ENCODE measurements at regions not wholly inside any gene's neighbourhood (a gene's known extent, or its start where the extent isn't known, plus 50 kb on each side); places are given as distances from the start of the nearest gene placed in this dataset.
"Not testable (repeated sequence)": the region's sequence is repeated elsewhere in the genome, so short reads cannot be mapped to it uniquely, and the experiment has no call there.

DNA sequence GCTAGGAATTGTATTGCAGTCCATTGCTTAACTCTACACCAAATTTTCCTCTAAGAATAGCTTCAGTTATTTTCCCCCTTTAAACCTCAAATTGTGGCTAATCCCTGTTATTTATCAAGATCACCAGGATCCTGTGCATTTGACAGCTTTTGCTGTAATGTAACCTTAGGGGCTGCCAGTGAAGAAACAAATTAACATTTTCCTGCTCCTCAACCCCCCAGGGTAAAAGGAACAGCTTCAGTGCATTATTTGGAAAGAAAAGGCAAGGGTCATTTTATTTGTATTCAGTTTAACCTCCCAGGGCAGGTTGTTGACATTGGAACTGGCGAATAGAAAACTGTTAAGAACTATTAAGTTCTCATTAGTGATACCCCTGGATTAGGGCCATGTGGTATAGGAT, 57.0 kb downstream of the PCDH20 start:
- DNase-seq (ENCODE audit: low spot score) = no peak

DNA sequence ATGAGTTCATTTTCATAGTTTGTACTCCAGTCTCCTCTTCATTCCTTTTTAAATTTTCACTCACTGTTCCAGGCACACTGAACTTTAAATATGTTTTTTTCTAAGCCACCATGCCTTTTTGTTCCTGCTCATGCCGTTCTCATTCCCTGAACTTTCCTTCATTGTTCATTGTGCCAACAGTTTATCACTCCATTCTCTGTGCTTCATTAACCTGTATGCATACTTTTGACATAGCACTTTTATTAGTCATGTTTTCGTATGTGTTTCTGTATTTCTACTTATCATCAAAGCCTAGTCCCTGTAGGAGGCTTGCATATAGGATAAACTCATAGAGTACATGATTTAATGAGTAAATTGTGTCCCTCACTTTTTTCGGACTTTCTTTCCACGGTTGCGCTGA, 65.3 kb downstream of the PCDH20 start:
- DNase-seq (ENCODE audit: low spot score) = no peak

DNA sequence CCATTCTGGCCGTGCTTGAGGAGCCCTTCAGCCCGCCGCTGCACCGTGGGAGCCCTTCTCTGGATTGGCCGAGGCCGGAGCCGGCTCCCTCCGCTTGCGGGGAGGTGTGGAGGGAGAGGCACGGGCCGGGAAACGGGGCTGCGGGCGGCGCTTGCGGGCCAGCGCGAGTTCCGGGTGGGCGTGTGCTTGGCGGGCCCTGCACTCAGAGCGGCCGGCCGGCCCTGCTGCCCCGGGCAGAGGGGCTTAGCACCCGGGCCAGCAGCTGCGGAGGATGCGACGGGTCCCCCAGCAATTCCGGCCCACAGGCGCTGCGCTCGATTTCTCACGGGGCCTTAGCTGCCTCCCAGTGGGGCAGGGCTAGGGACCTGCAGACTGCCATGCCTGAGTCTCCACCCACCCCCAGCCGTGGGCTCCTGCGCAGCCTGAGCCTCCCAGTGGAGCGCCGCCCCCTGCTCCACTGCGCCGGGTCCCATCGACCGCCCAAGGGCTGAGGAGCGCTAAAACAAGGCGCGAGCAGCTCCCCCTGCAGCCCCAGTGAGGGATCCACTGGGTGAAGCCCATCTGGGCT, 76.5 kb downstream of the PCDH20 start:
- DNase-seq (ENCODE audit: low spot score) = no peak

DNA sequence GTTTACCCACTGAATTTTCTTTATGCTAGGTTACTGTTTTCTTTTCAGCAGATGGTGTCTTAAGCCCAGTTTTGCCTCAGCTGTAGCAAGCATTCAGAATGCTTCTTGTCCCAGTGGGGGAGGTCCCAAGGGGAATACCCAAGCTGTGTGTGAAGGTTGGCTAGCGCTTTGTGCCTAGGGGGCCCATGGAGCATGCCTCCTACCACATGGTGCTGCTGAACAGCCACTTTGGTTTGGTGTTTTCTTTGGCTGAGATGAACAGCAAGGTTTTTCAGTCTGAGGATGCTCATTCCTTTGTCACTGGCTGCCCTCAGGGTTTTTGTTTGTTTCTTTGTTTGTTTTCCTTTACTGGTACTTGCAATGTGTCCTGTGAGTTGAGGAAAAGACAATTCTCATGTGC, 99.0 kb downstream of the PCDH20 start:
- no peak for DNase-seq (ENCODE audit: low spot score)

DNA sequence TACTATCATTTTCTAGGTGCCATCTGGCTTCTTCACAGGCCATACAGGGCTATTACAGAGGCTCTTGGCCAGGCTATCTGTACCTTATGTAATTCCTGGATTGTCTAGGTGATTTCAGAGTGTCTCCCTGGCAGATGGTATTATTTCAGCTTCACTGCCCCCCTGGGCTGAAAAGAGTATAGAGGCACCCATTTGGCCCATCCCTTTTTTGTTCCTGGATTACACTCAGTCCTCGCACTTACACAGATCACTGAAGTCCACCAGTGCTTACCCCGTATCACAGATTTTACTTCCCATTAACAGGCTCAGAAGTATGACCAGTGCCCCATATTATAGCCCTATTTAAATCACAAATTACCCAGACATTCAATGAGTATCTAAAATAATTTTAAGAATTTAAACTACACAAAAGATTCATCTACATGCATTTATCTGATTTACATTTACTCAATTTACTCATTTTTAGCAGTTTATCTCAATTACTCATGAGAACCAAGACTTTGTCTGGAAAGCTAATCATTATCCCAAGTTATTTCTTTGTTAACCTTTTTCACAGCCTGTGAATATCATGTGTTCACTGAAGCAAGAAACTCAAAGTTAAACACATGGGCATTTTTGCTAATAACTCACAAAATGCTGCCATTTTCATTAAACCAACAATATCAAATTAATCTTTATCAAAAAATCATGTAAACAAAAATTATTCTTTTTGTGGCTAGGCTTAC, 121.0 kb downstream of the PCDH20 start:
- DNase-seq (ENCODE audit: low spot score) = no peak

DNA sequence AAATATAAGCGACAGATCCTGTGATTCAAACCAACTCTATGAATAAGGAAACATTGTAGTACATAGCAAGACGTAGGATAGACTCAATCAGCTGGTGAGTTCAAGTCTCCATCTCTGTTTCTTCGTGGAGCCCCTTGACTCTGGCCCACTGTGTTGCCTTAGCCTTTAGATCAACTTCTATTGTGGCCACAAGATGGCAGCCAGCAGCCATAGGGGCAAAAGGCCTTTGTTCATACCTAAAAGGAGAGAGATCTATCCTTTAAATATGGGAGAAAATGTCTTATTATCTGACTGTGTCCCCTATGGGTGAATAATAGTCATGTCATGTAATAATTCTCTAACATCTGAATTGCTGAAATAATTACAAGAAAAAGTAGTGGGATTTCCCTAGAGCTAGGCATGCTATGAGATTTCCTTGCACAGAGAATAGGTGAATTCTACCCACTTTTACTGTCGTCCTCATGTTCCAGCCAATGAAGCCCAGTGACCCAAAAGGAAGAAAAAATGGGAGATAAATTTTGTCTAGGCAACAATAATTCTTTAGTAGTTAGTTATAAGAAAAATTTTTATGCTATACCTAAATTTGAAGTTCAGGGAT, 129.4 kb downstream of the PCDH20 start:
- no peak for DNase-seq (ENCODE audit: low spot score)

DNA sequence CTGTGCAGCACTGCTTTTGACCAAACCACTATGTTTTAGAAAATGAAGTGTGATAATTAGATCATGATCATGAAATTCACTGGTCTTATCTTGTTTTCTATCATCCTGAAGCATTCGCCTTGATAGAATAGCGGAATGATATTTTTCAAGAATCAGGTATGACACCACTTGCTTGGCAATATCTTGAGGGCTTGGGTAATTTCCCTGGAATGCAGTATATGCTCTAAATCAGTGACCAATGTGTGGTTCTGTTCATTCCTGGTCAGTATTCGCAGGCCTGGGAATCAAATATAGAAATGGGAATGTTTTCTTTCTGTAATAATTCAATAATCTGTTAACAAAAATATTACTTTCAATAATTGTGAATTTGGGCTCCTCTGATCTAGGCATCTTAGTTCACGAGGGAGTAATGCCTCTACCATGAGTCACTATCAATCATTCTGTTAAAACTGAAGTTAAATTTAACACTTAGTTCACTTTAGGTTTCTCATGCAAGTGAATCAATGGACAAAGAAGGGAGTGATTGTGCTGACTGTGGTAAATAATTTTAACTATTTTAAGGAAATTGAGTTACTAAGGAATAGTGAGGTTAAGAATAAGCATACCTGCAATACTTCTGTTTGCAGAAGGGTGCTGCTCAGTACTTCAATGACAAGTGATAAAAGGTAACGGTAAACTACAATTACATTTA, 137.9 kb downstream of the PCDH20 start:
- DNase-seq (ENCODE audit: low spot score) = no peak

DNA sequence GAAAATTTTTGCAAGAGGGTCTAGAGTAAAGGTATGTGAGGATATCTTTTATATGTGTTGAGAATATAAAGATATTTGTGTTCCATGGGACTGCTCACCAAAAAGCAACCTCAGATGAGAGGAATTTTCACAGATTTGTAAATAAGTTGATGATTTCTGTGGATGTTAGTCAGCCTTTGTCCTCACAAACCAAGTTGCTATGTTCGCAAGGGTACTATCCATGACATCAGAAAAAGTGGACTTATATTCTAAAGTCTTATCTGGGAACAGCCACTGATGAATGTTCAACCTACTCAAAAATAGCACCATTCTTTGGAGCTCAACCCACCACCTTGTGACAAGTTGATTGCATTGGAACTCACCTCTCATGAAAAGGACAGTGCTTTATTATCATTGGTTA, 138.6 kb downstream of the PCDH20 start:
- no peak for DNase-seq (ENCODE audit: low spot score)

DNA sequence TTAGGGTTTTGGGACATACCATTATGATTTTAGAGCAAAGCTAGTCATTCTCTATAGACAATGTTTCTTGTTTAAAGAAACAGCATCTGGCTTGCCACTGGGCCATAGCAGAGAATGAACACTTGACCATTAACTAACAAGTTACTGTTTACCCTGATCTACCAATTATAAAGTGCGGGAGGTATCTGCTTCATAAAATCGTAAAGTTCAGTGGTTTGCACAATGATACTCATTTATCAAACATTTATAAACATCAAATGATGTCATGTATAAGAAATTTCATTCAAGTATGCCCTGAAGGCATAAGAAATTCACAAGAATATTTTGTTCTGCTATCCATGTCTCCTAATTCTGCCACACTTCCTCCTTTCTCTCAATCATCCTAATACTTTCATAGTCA, 139.2 kb downstream of the PCDH20 start:
- no peak for DNase-seq (ENCODE audit: low spot score)

DNA sequence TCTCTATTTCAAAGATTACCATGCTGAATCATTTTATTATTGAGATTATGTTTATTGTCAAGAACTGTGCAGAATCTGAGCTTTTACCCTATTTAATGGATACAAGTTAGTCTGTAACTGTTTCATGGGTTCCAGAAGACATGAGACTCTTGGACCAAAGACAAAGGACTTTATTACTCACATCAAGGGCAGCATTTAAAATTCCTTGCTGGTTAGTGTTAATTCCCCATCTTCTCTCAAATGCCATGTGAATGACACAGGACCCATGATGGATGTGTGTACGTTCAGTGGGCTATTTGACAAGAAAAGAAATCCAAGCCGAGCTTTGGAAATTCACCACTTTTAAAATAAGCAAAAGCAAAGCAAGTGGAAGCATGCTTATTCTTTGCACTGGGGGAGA, 139.9 kb downstream of the PCDH20 start:
- DNase-seq (ENCODE audit: low spot score) = no peak

DNA sequence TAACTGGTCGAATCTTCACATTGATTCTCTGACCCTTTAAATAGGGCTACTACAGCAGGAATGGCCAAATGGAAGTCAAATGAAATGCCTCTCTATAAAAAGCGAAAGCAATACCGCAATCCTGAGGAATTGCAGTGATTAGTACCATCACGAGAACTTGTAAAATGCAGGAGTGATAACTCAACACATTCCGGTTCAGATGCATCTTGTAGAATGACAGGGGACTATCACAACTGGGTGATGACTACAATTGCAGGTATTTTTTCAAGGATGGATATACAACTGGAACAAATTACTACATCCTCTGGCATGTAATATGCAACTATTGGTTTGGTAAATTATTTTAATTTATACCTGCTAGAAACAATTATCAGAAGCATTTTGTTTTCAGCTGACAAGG, 140.4 kb downstream of the PCDH20 start:
- no peak for DNase-seq (ENCODE audit: low spot score)

DNA sequence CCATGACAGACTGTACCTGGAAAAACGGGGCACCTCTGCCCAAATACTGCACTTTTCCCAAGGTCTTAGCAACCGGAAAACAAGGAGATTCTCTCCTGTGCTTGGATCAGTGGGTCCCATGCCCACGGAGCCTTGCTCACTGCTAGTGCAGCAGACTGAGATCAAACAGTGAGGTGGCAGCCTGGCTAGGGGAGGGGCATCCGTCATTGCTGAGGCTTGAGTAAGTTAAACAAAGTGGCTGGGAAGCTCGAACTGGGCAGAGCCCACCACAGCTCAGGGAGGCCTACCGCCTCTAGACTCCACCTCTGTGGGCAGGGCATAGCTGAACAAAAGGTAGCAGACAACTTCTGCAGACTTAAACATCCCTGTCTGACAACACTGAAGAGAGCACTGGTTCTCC, 148.8 kb downstream of the PCDH20 start:
- DNase-seq (ENCODE audit: low spot score) = not testable (repeated sequence)

DNA sequence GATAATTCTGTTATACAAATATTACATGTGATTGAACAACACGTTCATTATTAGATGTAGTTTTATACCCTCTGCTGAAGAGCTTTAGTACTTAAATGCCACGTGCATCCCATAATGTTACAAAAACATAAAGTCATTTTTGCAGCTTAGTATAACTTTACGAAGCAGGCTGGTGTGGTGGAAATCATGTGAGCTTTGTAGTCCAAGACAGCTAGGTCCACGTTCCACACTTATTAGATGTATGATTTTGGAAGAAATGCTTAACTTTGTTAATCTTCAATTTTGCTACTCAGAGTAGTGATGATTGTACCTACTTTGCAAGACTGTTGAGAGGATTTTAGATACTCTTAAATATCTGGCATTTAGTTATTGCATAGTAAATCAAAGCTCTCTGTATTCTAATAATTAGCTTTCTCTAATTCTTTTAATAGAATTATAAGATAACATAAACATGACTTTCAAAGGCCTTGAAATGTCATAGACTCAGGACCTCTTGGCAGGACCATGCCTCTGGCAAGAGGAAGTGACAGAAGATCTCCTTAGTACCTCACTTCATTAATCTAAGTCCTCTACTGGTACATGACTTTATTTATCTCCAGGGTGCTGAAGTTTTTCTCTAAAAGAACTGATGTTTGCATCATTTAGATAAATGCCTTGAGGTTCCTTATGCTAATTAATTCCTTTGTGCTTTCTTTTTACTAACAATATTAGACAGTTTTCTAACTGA, 153.7 kb downstream of the PCDH20 start:
- DNase-seq (ENCODE audit: low spot score) = no peak

DNA sequence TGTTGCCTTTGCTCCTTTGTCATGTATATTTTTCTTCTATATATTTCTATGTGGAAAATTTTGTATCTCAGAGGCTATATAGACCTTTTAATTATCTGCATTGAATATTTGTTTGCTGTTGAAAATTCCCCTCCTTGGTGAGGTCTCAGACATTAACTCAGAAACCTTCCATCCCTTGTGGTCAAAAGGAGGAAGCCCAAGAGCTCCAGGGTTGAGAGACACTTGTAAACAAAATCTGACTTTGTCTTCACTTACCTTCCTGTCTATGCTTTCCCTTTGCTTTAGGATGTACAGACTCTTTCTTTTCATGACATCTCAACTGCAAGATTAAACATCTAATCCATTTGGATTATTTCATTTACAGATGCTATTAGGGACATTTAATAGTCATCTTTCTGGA, 157.5 kb downstream of the PCDH20 start:
- DNase-seq (ENCODE audit: low spot score) = no peak

DNA sequence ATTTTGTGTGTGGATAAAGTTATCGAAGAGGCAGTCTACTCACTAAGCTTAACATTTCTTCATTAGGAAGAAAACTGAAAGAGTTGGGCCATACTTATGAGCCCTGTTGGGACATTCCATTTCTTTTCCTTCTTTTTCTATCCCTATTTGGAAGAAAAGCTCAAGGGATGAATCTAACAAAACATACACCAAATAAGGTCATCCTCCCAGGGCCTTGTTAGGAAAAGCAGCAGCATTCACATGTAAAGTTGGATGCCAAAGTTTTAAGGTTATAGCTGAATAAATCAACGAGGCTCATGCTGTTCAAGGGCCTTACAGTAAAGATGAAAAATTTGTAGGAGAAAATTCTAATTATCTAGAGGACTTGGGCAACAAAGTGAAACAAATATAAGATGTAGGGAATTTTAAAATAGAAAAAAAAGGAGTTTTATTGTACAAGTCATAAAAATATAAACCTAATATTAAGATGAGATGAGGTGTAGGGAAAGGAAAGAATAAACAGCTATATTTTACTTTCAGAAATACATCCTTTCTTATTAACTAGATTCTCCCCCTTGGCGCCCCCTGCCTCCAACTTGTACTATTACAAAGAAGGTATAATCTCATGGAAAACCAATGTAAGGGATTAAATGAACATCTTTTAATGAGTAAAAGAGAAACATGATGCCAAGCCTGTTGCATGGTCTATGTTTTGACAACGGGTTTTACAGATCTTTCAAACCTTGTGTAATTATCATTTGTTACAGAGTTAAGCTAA, 160.4 kb downstream of the PCDH20 start:
- DNase-seq (ENCODE audit: low spot score) = no peak

DNA sequence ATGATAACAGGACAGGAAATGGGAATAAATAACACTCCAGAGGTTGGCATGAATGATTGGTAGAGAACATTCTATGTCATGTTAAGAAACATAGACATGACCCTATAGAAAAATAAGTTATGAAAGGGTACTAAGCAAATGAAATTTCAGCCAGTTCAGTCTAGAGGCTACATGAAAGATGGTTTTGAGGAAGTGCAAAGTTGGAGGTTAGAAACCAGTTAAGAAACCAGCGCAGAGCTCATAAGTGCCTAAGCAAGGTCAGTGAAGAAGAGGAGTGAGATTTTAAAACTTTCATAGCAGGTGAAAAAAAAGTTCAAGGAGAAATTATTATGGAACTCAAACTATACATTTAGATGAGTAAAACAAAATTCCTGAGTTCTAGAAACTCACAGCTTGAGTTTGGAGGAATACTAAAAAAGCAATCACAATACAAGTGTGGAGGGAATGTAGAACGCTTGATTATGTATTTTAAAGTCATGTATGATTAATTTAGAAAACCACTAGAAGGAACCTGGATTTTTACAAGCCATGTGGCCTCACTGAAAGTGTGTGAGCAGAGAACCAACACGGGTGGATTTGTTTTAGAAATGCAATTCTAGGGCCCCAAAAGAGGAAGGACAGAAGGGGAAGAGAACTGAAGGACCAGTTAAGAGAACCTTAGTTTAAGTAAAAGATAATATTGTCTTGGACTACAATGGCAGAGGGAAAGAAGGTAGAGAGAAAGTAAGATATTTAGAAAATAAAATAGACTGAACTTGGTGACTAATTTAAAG, 162.4 kb downstream of the PCDH20 start:
- no peak for DNase-seq (ENCODE audit: low spot score)

DNA sequence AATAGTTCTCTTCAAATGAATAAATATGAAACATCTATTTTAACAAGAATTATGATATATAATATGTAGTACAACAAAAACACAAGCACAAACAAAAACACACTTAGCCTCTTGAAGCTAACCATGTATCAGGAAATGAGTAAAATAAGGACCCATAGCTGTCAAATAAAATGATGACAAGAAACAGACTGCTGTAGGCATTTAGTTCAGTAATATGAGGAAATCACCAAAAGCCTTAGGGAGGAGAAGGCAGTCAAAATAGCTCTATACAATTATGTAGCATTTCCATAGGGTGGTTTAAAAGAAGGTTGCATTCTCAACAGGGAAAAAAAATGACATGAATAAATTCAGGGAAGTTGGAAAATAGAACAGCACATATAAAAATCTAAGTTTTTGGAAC, 163.4 kb downstream of the PCDH20 start:
- DNase-seq (ENCODE audit: low spot score) = no peak

DNA sequence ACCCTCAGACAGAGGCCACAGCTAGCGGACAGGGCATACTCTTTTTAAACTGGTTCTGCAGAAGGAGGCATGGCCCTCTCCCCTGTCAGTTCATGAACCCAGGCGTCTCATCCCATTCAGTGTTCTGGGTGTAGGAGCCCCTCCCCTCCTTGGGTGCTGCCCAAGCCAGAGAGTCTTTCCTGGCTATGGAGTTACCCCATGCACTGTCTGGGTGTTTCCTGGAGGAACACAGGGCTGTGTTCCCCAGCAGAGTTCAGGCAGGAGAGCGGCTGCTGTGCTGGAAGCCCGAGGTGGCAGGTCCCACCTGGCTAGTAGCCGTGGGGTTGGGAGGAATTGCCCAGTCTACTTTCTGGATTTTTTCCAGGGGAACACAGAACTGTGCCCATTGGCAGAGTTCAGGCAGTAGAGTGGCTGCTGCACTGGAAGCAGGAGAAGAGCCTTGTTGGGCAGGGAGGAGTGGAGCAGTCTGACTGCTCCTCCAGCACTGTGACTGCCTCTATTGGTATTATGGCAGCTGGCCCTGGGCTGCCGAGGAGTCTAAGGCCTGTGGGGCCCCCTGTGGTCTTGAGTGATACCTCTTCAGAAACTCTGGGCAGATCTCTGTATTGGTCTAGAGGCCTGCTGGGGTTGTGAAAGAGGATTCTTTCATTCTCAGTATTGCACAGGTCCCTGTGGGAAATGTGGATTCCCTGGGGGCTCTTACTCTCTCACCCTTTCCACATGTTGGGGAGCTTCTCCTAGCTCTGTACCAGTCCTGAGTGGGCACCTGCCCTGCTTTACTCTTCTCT, 168.3 kb downstream of the PCDH20 start:
- peak; percentile 48 for DNase-seq (ENCODE audit: low spot score)

DNA sequence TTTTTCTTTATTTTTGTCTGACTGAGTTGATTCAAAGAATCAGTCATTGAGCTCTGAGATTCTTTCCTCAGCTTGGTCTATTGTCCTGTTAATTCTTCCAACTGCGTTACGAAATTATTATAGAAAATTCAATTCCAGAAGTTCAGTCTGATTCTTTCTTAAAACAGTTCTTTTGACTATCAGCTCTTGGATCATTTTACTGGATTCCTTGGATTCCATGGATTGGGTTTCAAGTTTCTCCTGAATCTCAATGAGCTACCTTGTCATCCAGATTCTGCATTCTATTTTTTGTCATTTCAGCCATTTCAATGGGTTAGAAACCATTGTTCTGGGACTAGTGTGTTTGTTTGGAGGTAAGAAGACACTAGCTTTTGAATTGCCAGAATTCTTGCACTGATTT, 169.3 kb downstream of the PCDH20 start:
- no peak for DNase-seq (ENCODE audit: low spot score)

DNA sequence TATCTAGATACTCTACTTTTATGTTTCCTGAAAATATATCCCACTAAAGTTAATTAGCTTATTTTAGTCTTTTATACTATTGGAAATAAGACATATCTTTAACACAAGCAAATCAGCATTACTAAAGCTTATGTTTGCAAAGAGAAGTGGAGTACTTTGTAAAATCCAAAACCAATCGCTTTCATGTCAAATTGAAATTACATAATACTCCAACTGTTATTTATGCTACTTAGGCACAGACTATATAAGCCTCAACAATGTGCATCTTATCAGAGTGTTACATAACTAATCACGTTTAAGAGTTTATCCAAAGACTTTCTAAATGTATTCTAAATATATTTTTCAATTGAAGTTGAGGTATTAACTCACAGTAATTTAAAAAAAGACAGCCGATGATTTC, 200.0 kb downstream of the PCDH20 start:
- no peak for DNase-seq (ENCODE audit: low spot score)

Measured in ecto neural progenitor cell (in vitro differentiated cells).